SK-N-SH (cell line): ENCODE measurements at regions not wholly inside any gene's neighbourhood (a gene's known extent, or its start where the extent isn't known, plus 50 kb on each side); places are given as distances from the start of the nearest gene placed in this dataset.

Experiments used
- CTCF ChIA-PET: fragments of 300-600, 350-600 bp; formaldehyde crosslinking; extraction: SDS; loops from one replicate; lab custom pipeline; 2021; lab: Yijun Ruan, JAX
- POLR2A ChIA-PET: fragments of 350-600 bp; sonication (Branson Sonifier 250); formaldehyde crosslinking; extraction: SDS; loops from one replicate; lab custom pipeline; 2020; ENCODE audit warnings: antibody characterized with exemption, inconsistent platforms; lab: Yijun Ruan, JAX
- DNase-seq: peaks from one replicate; pipeline ENCODE4 v3.0.0; 2012
- H2AFZ ChIP-seq: fragments of 200-600 bp; sonication (generic); 2 replicates; pipeline ENCODE4 v1.8.1; 2016; ENCODE audit warnings: antibody characterized with exemption, mild to moderate bottlenecking, low read depth
- H3F3A ChIP-seq: fragments of 200-600 bp; sonication (generic); replicated peaks from 2 replicates; pipeline ENCODE3; 2016; ENCODE audit warnings: antibody characterized with exemption, mild to moderate bottlenecking; ENCODE audit not compliant: insufficient read depth
- H3K27ac ChIP-seq, 2 experiments: fragments of 200-500 bp in 1 of 2; fragments of 200-600 bp in 1 of 2; sonication (Bioruptor generic) in 1 of 2; sonication (generic), shearing (Covaris generic) in 1 of 2; 2 replicates each; pipeline versions ENCODE4 v1.5.1 to v1.6.1; 2014 to 2016; ENCODE audit warnings: low read depth in 2 of 2, inconsistent platforms in 1 of 2, low read length in 1 of 2, mild to moderate bottlenecking in 1 of 2, mixed read lengths in 1 of 2
- H3K27me3 ChIP-seq: fragments of 200-600 bp; sonication (generic), shearing (Covaris generic); 2 replicates; pipeline ENCODE4 v1.6.1; 2016; ENCODE audit warnings: mixed run types; ENCODE audit not compliant: insufficient read depth
- H3K36me3 ChIP-seq, 2 experiments: fragments of 200-500 bp in 1 of 2; fragments of 200-600 bp in 1 of 2; sonication (Bioruptor generic) in 1 of 2; sonication (generic) in 1 of 2; replicated peaks in 1 of 2; 2 replicates each; pipeline versions ENCODE3 to v1.5.1; 2014 to 2016; ENCODE audit warnings: low read length in 1 of 2, mild to moderate bottlenecking in 1 of 2; ENCODE audit not compliant: insufficient read depth in 2 of 2, control insufficient read depth in 1 of 2
- H3K4me1 ChIP-seq, 2 experiments: fragments of 200-500 bp in 1 of 2; fragments of 200-600 bp in 1 of 2; sonication (Bioruptor generic) in 1 of 2; sonication (generic), shearing (Covaris generic) in 1 of 2; 2 replicates each; pipeline versions ENCODE4 v1.5.1 to v1.6.1; 2014 to 2016; ENCODE audit warnings: low read depth in 1 of 2, low read length in 1 of 2, mixed run types in 1 of 2; ENCODE audit not compliant: insufficient read depth in 2 of 2, control insufficient read depth in 1 of 2
- H3K4me2 ChIP-seq: fragments of 200-600 bp; sonication (generic), shearing (Covaris generic); 2 replicates; pipeline ENCODE4 v1.6.1; 2017; ENCODE audit warnings: mixed run types
- H3K4me3 ChIP-seq, 2 experiments: fragments of 200-500 bp in 1 of 2; fragments of 200-600 bp in 1 of 2; sonication (Bioruptor generic) in 1 of 2; sonication (generic), shearing (Covaris generic) in 1 of 2; 2 replicates each; pipeline versions ENCODE4 v1.5.1 to v1.8.1; 2014 to 2016; ENCODE audit warnings: low read depth in 2 of 2, inconsistent platforms in 1 of 2, low read length in 1 of 2, mild to moderate bottlenecking in 1 of 2, mixed read lengths in 1 of 2, moderate library complexity in 1 of 2
- H3K79me2 ChIP-seq: fragments of 200-600 bp; sonication (generic); 2 replicates; pipeline ENCODE4 v1.8.1; 2017; ENCODE audit warnings: mild to moderate bottlenecking; ENCODE audit not compliant: insufficient read depth
- H3K9ac ChIP-seq: fragments of 200-600 bp; sonication (generic); 2 replicates; pipeline ENCODE4 v1.6.1; 2017; ENCODE audit warnings: mixed run types
- H3K9me2 ChIP-seq: fragments of 200-600 bp; sonication (generic); 2 replicates; pipeline ENCODE4 v1.6.1; 2017; ENCODE audit warnings: mixed run types
- H3K9me3 ChIP-seq: fragments of 200-600 bp; sonication (generic); 2 replicates; pipeline ENCODE4 v1.6.1; 2017; ENCODE audit warnings: mixed run types, mild to moderate bottlenecking, moderate library complexity
- H4K20me1 ChIP-seq: fragments of 200-600 bp; sonication (generic); 2 replicates; pipeline ENCODE4 v1.6.1; 2017; ENCODE audit warnings: mild to moderate bottlenecking, mixed run types; ENCODE audit not compliant: insufficient read depth
- CHD2 ChIP-seq: fragments of 150-350 bp; IDR thresholded peaks from 2 replicates; pipeline ENCODE4 v1.6.1; 2018; ENCODE audit warnings: low read length; ENCODE audit not compliant: partially characterized antibody
- CTCF ChIP-seq: fragments of 200-600 bp; sonication (generic); IDR thresholded peaks from 2 replicates; pipeline ENCODE4 v1.6.1; 2017; ENCODE audit warnings: antibody characterized with exemption, mild to moderate bottlenecking, moderate library complexity
- FOSL2 ChIP-seq: IDR thresholded peaks from 2 replicates; pipeline ENCODE4 v1.4.0; 2012; ENCODE audit warnings: low read depth, mild to moderate bottlenecking, moderate library complexity, borderline replicate concordance
- FOXM1 ChIP-seq: IDR thresholded peaks from 2 replicates; pipeline ENCODE4 v1.4.0; 2012; ENCODE audit warnings: low read depth, mild to moderate bottlenecking
- GABPA ChIP-seq: IDR thresholded peaks from 2 replicates; pipeline ENCODE4 v1.4.0; 2012; ENCODE audit warnings: low read depth, mild to moderate bottlenecking
- IRF3 ChIP-seq: fragments of 150-350 bp; IDR thresholded peaks from 2 replicates; pipeline ENCODE4 v1.6.1; 2016; ENCODE audit warnings: mild to moderate bottlenecking, low read depth, low read length
- MAX ChIP-seq: IDR thresholded peaks from 2 replicates; pipeline ENCODE4 v1.4.0; 2012; ENCODE audit warnings: low read depth
- MEF2A ChIP-seq: IDR thresholded peaks from 2 replicates; pipeline ENCODE4 v1.4.0; 2012; ENCODE audit warnings: low read depth, borderline replicate concordance
- NRF1 ChIP-seq: IDR thresholded peaks from 2 replicates; pipeline ENCODE4 v1.6.1; 2012; ENCODE audit warnings: low read depth, mild to moderate bottlenecking, low read length
- RAD21 ChIP-seq: IDR thresholded peaks from 2 replicates; pipeline ENCODE4 v1.6.1; 2012; ENCODE audit warnings: mild to moderate bottlenecking, low read length
- RCOR1 ChIP-seq: fragments of 150-350 bp; IDR thresholded peaks from 2 replicates; pipeline ENCODE4 v1.6.1; 2017; ENCODE audit warnings: antibody characterized with exemption, low read length
- SIN3A ChIP-seq: IDR thresholded peaks from 2 replicates; pipeline ENCODE4 v1.6.1; 2012; ENCODE audit warnings: low read depth, mild to moderate bottlenecking, low read length, moderate library complexity, borderline replicate concordance
- TEAD4 ChIP-seq: IDR thresholded peaks from 2 replicates; pipeline ENCODE4 v1.4.0; 2012; ENCODE audit warnings: mild to moderate bottlenecking, borderline replicate concordance; ENCODE audit not compliant: insufficient read depth
- USF2 ChIP-seq: fragments of 150-350 bp; IDR thresholded peaks from 2 replicates; pipeline ENCODE4 v1.6.1; 2017; ENCODE audit warnings: antibody characterized with exemption, low read length, low read depth, borderline replicate concordance
- YY1 ChIP-seq: IDR thresholded peaks from 2 replicates; pipeline ENCODE4 v1.4.0; 2012; ENCODE audit warnings: low read depth, mild to moderate bottlenecking
- WGBS: methylation state at CpG from one replicate; pipeline ENCODE4 v1.1.6; 2017; ENCODE audit warnings: low lambda C conversion rate; 5-methylcytosine and 5-hydroxymethylcytosine counted together

GRCh38 chr2:186950694-186951093 lies 101.7 kb upstream of the ZSWIM2 start (continued):
- TF ChIP-seq CTCF (no peak), USF2 (no peak), FOXM1 (no peak)

- CTCF ChIA-PET = interaction anchor here (0.8 kb wide), 1 partner anchor 10 kb away, joined by 3 read pairs; no protein-coding TSS in a partner anchor
- Histone ChIP-seq H3K9me2 (no peaks in the 10 kb centered on the region), H3F3A (no peaks in the 10 kb centered on the region), H3K27ac (no peak overlapping the region), H2AFZ (no peak overlapping the region), H3K4me1 (no peaks in the 10 kb centered on the region), H3K9ac (no peak overlapping the region), H3K79me2 (no peaks in the 10 kb centered on the region), H3K4me3 (no peak overlapping the region), H3K27me3 (no peaks in the 10 kb centered on the region), H3K36me3 (no peaks in the 10 kb centered on the region), H3K9me3 (no peaks in the 10 kb centered on the region), H3K4me2 (no peak overlapping the region), H4K20me1 (no peaks in the 10 kb centered on the region)
- no peak for DNase-seq
- 65% methylated on average over 4 of the region's 4 CpGs for WGBS
- TF ChIP-seq SIN3A (no peak), GABPA (no peak), RAD21 (no peak), TEAD4 (no peak), IRF3 (no peak), MEF2A (no peak), MAX (no peak), YY1 (no peak), NRF1 (no peak)
- POLR2A ChIA-PET = no interaction called here
Observed at GRCh38 chr2:186949726-186950256, 100.8 kb upstream of the ZSWIM2 start.

- Histone ChIP-seq H3F3A (no peaks in the 10 kb centered on the region), H3K9me3 (no peaks in the 10 kb centered on the region), H4K20me1 (no peaks in the 10 kb centered on the region), H3K4me1 (no peaks in the 10 kb centered on the region), H3K9me2 (no peaks in the 10 kb centered on the region), H3K4me2 (no peak overlapping the region), H3K36me3 (no peaks in the 10 kb centered on the region), H3K79me2 (no peaks in the 10 kb centered on the region), H3K9ac (no peak overlapping the region), H3K27ac (no peak overlapping the region), H2AFZ (no peak overlapping the region), H3K4me3 (no peak overlapping the region), H3K27me3 (no peaks in the 10 kb centered on the region)
- POLR2A ChIA-PET = no interaction called here
- TF ChIP-seq FOSL2 (no peak), CHD2 (no peak), RCOR1 (no peak), RAD21 (no peak)
- CTCF ChIA-PET = interaction anchor here (1.0 kb wide), 1 partner anchor 63 kb away, joined by 3 read pairs; no protein-coding TSS in a partner anchor
- DNase-seq = no peak
- WGBS = 79% methylated on average over 2 of the region's 2 CpGs
Observed at GRCh38 chr2:186947516-186947915, 98.5 kb upstream of the ZSWIM2 start.
